ENCODE measurements at regions not wholly inside any gene's neighbourhood (a gene's known extent, or its start where the extent isn't known, plus 50 kb on each side); places are given as distances from the start of the nearest gene placed in this dataset.
A peak's percentile ranks its signal among the peaks of the same experiment; 100 is the strongest.

GRCh38 chr10:124292911-124293615, 125.7 kb downstream of the OAT start:
- DNase-seq = no peak
- H3K27me3 Mint-ChIP-seq (ENCODE audit: low read depth in 3 of 3) = peaks cover 0 to 6% (median 2%) of the 10 kb centered on the region in 3 donors

GRCh38 chr10:124291001-124291701, 127.6 kb downstream of the OAT start:
- H3K4me1 Mint-ChIP-seq = no peaks in the 10 kb centered on the region
- H3K36me3 Mint-ChIP-seq = no peaks in the 10 kb centered on the region
- no peaks in the 10 kb centered on the region for H3K9me3 Mint-ChIP-seq
- no peak overlapping the region for H3K4me3 Mint-ChIP-seq
- no peak for DNase-seq
- no peak overlapping the region for H3K27ac Mint-ChIP-seq
- peaks cover 0 to 3% (median 1%) of the 10 kb centered on the region in 3 donors for H3K27me3 Mint-ChIP-seq (ENCODE audit: low read depth in 3 of 3)

More at GRCh38 chr10:124292911-124293615, 125.7 kb downstream of the OAT start:
- no peaks in the 10 kb centered on the region for H3K4me1 Mint-ChIP-seq
- H3K4me3 Mint-ChIP-seq = no peak overlapping the region
- no peak overlapping the region for H3K27ac Mint-ChIP-seq
- no peaks in the 10 kb centered on the region for H3K9me3 Mint-ChIP-seq
- no peaks in the 10 kb centered on the region for H3K36me3 Mint-ChIP-seq

GRCh38 chr10:124289851-124290795, 128.6 kb downstream of the OAT start:
- H3K36me3 Mint-ChIP-seq = no peaks in the 10 kb centered on the region
- no peak overlapping the region for H3K4me3 Mint-ChIP-seq
- no peaks in the 10 kb centered on the region for H3K4me1 Mint-ChIP-seq
- H3K9me3 Mint-ChIP-seq = no peaks in the 10 kb centered on the region
- peak overlapping the region in 1 of 6 donors; percentile 28 for H3K27ac Mint-ChIP-seq
- DNase-seq = no peak
- H3K27me3 Mint-ChIP-seq (ENCODE audit: low read depth in 3 of 3) = peaks cover 1 to 3% (median 3%) of the 10 kb centered on the region in 3 donors

- Mint-ChIP-seq H3K9me3 (no peaks in the 10 kb centered on the region), H3K27ac (no peak overlapping the region), H3K27me3 (ENCODE audit: low read depth in 3 of 3) (peaks cover 1 to 3% (median 3%) of the 10 kb centered on the region in 3 donors), H3K4me1 (no peaks in the 10 kb centered on the region), H3K36me3 (no peaks in the 10 kb centered on the region), H3K4me3 (no peak overlapping the region)
- DNase-seq = no peak
These were observed 129.5 kb downstream of the OAT start for GRCh38 chr10:124288928-124289850.

GRCh38 chr10:124288486-124288885, 130.2 kb downstream of the OAT start:
- Mint-ChIP-seq H3K4me3 (no peak overlapping the region), H3K27ac (no peak overlapping the region), H3K9me3 (no peaks in the 10 kb centered on the region)

GRCh38 chr10:124287791-124288190, 130.9 kb downstream of the OAT start:
- no peaks in the 10 kb centered on the region for H3K36me3 Mint-ChIP-seq
- no peak overlapping the region for H3K4me3 Mint-ChIP-seq
- H3K4me1 Mint-ChIP-seq = no peaks in the 10 kb centered on the region
- no peak overlapping the region for H3K27ac Mint-ChIP-seq
- H3K27me3 Mint-ChIP-seq (ENCODE audit: low read depth in 3 of 3) = peaks cover 1 to 3% (median 2%) of the 10 kb centered on the region in 3 donors
- DNase-seq = no peak
- H3K9me3 Mint-ChIP-seq = no peaks in the 10 kb centered on the region

More at GRCh38 chr10:124288486-124288885, 130.2 kb downstream of the OAT start:
- Mint-ChIP-seq H3K4me1 (no peaks in the 10 kb centered on the region), H3K36me3 (no peaks in the 10 kb centered on the region), H3K27me3 (ENCODE audit: low read depth in 3 of 3) (peaks cover 1 to 3% (median 3%) of the 10 kb centered on the region in 3 donors)
- no peak for DNase-seq

- H3K4me3 Mint-ChIP-seq = no peak overlapping the region
These were observed 131.5 kb downstream of the OAT start for GRCh38 chr10:124287071-124287685.

GRCh38 chr10:124286621-124287020, 132.1 kb downstream of the OAT start:
- Mint-ChIP-seq H3K36me3 (no peaks in the 10 kb centered on the region), H3K27ac (no peak overlapping the region), H3K27me3 (ENCODE audit: low read depth in 3 of 3) (peaks cover 1 to 3% (median 2%) of the 10 kb centered on the region in 3 donors), H3K4me3 (no peak overlapping the region), H3K9me3 (no peaks in the 10 kb centered on the region), H3K4me1 (no peaks in the 10 kb centered on the region)
- no peak for DNase-seq

More at GRCh38 chr10:124287071-124287685, 131.5 kb downstream of the OAT start:
- no peak for DNase-seq
- Mint-ChIP-seq H3K27ac (no peak overlapping the region), H3K4me1 (no peaks in the 10 kb centered on the region), H3K36me3 (no peaks in the 10 kb centered on the region), H3K9me3 (no peaks in the 10 kb centered on the region), H3K27me3 (ENCODE audit: low read depth in 3 of 3) (peaks cover 1 to 3% (median 2%) of the 10 kb centered on the region in 3 donors)

GRCh38 chr10:124285587-124286527, 132.9 kb downstream of the OAT start:
- H3K4me3 Mint-ChIP-seq = peak overlapping the region in 3 of 5 donors; percentile 39 to 53 (median 42)

GRCh38 chr10:124283949-124284250, 134.8 kb downstream of the OAT start:
- Mint-ChIP-seq H3K9me3 (peaks cover 0 to 3% (median 0%) of the 10 kb centered on the region in 6 donors), H3K27ac (no peak overlapping the region), H3K4me1 (no peaks in the 10 kb centered on the region), H3K4me3 (no peak overlapping the region), H3K36me3 (no peaks in the 10 kb centered on the region), H3K27me3 (ENCODE audit: low read depth in 3 of 3) (peaks cover 1 to 6% (median 2%) of the 10 kb centered on the region in 3 donors)
- no peak for DNase-seq

More at GRCh38 chr10:124285587-124286527, 132.9 kb downstream of the OAT start:
- H3K4me1 Mint-ChIP-seq = no peaks in the 10 kb centered on the region
- peaks cover 1 to 3% (median 2%) of the 10 kb centered on the region in 3 donors for H3K27me3 Mint-ChIP-seq (ENCODE audit: low read depth in 3 of 3)
- no peak overlapping the region for H3K27ac Mint-ChIP-seq
- H3K36me3 Mint-ChIP-seq = no peaks in the 10 kb centered on the region
- H3K9me3 Mint-ChIP-seq = no peaks in the 10 kb centered on the region
- DNase-seq = no peak

- Mint-ChIP-seq H3K27ac (no peak overlapping the region), H3K4me1 (no peaks in the 10 kb centered on the region), H3K4me3 (no peak overlapping the region), H3K9me3 (peaks cover 0 to 5% (median 0%) of the 10 kb centered on the region in 6 donors), H3K27me3 (ENCODE audit: low read depth in 3 of 3) (peaks cover 1 to 6% (median 2%) of the 10 kb centered on the region in 3 donors), H3K36me3 (no peaks in the 10 kb centered on the region)
- no peak for DNase-seq
These were observed 135.3 kb downstream of the OAT start for GRCh38 chr10:124283215-124283948.

All from immature natural killer cell (primary cell).